ENCODE measurements at regions not wholly inside any gene's neighbourhood (a gene's known extent, or its start where the extent isn't known, plus 50 kb on each side); places are given as distances from the start of the nearest gene placed in this dataset.

GRCh38 chr22:48960576-48960975 is 867.1 kb downstream of the BRD1 start:
- no peak for DNase-seq (ENCODE audit: low read depth in 2 of 2)

DNA sequence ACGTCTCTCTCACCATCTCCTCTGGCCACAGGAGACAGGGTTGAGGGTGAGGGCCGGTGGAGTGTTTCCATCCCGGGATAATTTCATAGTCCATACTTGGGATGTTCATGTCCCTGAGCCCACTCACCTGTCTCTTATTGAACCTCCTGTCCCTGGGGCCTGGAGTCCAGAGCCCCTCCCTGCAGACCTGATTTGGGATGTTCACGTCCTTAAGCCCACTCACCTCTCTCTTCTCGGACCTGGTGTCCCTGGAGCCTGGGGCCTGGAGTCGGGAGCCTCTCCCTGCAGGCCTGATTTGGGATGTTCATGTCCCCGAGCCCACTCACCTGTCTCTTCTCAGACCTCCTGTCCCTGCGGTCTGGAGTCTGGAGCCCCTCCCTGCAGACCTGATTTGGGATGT is 868.2 kb downstream of the BRD1 start:
- DNase-seq (ENCODE audit: low read depth in 2 of 2): no peak

GRCh38 chr22:48957987-48958321 is 869.7 kb downstream of the BRD1 start:
- DNase-seq (ENCODE audit: low read depth in 2 of 2): no peak

DNA sequence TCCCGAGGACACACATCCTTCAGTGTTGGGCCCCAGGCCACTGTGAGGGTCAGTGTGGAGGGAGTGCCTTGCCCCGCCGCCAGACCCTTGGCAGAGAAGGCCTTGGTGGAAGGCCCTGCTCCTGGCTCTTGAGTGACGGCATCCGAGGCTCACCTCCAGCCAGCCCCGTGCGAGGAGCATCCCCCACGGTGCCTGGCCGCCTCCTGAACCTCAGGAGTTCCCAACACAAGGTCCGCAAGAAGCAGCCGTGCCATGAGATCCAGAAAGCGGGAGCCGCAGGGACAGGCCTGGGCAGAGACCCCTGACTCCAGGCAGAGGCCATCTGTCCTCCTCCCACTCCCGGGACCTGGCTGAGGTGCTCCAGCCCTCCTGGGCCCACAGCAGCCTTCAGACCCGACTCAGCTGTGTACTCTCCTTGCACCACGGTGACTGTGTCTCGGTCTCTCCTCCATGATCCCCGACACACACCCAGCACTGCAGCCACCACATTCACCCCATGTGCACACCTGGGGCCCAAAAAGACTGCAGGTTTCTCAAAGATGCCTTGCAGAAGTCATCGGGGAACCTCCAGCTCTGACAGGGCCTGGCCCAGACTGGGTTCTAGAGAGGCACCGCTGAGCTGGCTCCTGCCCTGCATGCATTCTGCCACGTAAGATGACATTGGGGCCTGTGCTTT is 870.2 kb downstream of the BRD1 start:
- no peak for DNase-seq (ENCODE audit: low read depth in 2 of 2)

- DNase-seq (ENCODE audit: low read depth in 2 of 2): no peak
Measured at GRCh38 chr22:48955351-48956311, 872.0 kb downstream of the BRD1 start.

DNA sequence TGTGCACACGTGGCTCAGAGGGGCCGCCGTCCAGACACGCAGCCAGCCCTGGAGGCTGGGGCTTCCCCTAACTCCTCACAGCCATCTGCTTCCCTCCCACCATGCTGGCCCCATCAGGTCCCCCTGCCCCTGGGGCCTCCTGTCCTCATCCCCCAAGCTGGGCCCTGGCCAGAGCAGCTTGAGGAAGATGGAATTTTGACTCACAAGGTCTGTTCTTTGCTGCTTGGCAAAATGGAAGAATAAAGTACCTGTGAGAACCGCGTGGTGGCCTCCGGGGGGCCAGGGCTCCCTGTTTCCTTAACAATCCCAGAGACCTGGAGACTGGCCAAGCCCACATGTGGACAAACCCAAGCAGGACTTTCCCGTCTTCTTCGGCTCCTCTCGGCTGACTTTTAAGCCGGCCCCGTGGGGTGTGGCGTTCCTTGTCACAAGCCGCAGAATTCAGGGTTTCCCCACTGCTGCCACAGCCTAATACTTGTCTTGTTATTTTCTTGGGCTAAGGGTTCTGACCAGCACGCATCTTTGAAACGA is 872.8 kb downstream of the BRD1 start:
- DNase-seq (ENCODE audit: low read depth in 2 of 2): no peak

- DNase-seq (ENCODE audit: low read depth in 2 of 2): no peak
Measured at GRCh38 chr22:48953830-48954229, 873.8 kb downstream of the BRD1 start.

- no peak for DNase-seq (ENCODE audit: low read depth in 2 of 2)
Measured at GRCh38 chr22:48953103-48953720, 874.5 kb downstream of the BRD1 start.

- DNase-seq (ENCODE audit: low read depth in 2 of 2): no peak
Measured at GRCh38 chr22:48952256-48953102, 875.2 kb downstream of the BRD1 start.

DNA sequence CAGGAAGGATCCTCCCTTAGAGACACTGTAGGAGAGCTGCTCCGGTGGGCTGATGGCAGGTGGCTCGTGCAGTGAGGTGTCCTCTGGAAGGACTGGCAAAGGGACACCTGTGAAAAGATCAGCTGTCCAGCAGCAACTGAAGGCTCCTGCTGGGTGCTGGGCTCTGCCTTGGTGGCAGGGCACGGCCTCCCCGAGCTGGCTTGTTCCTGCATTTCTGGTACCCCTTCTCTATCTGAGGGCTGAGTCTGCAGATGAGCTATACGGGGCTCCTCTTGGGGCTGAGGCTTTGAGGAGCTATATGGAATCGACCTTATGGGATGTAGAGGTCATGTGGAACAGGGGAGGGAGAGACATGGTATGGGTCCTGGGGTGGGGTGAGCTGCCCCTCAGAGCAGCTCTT is 875.8 kb downstream of the BRD1 start:
- DNase-seq (ENCODE audit: low read depth in 2 of 2): no peak

DNA sequence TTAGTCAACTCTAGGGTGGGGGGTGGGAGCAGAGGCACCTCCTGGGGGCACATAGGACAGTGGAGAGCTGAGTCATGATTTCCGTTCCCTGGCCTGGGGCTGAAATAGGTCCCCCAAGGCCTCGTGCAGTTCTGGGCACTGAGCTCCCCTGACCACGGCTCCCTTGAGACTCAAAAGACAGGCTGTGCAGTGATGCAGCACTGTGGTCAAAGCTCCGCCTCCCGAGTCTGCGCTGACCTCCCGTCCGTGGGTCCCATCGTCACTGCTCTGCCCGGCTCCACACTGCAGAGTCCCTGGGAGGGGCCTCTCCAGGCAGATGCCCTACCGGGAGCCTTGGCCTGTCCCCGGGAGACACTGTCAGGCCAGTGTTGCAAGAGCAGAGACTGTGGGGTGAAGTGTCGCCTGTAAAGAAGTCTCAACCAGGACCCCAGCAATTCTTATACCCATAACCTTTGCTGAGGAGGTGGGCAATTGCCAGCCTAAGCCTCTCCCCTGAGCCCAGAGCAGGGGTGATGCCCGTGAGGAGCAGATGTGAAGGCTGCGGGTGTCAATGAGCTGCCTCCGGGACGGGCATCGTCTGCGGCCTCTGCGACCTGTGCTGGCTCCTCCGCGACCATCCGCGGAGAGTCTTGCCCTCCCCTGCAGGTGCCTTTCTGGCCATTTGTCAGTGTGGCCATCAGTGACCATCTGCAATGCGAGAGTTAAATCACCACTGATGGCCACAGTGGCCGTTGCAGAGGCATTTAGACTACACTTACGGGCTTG is 877.3 kb downstream of the BRD1 start:
- no peak for DNase-seq (ENCODE audit: low read depth in 2 of 2)

GRCh38 chr22:48949375-48950149 is 878.1 kb downstream of the BRD1 start:
- DNase-seq (ENCODE audit: low read depth in 2 of 2): no peak

GRCh38 chr22:48948575-48949170 is 879.0 kb downstream of the BRD1 start:
- DNase-seq (ENCODE audit: low read depth in 2 of 2): no peak

DNA sequence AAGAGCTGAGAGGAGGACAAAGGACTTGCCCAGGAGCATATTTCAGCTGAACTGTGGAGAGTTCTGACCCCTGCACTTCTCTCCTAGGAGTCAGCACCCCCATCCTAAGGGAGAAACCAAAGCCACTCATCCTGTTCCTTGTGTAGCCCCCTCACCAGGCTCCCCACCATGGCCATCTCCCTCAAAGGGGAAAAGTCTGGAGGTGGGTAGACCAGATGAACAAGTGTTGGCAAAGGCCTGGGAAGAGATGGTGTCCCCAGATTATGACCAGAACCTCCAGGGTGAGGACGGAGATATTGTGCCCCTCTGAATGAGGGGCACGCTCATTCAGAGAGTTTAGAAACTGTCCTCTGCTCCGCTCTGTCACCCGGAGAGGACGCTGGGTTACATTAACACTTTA is 880.0 kb downstream of the BRD1 start:
- DNase-seq (ENCODE audit: low read depth in 2 of 2): no peak

DNA sequence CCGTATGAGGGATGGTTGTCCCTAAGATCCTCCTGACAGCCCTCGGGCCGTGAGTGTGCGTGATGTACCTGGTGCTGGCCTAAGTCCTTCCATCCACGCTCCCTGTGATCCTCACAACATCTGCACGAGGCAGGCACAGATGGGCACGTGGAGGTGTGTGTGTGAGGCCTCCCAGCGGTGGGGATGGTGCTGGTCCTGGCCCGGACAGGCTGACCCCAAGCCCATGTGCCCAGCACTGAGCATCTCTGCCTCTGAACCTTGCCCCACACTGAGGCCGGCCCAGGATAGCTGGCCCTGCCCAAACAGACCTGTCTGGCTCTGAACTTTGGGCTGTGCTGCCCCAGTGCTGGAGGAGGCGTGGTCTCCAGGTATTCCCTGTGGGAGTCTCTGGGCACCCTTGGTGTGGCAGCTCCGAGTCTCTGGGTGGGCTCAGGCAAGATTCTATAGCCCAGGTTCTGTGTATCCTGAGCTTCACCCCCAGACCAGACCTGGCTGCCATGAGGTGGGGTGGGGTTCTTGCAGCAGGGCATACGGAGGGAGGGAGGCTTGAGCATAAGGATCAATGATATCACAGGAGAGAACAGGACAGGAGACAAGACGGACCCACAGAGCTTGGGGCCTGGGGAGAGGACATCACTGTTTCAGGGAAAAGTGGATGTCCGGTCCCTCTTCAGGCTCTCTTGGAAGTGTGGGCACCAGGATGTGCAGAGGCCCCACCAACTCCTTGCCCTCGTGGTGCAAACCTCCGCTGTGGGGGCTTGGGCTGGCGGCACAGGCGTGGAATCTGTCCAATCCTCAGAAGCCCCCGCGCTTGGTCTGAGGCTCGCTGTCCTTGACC is 881.8 kb downstream of the BRD1 start:
- DNase-seq (ENCODE audit: low read depth in 2 of 2): no peak

DNA sequence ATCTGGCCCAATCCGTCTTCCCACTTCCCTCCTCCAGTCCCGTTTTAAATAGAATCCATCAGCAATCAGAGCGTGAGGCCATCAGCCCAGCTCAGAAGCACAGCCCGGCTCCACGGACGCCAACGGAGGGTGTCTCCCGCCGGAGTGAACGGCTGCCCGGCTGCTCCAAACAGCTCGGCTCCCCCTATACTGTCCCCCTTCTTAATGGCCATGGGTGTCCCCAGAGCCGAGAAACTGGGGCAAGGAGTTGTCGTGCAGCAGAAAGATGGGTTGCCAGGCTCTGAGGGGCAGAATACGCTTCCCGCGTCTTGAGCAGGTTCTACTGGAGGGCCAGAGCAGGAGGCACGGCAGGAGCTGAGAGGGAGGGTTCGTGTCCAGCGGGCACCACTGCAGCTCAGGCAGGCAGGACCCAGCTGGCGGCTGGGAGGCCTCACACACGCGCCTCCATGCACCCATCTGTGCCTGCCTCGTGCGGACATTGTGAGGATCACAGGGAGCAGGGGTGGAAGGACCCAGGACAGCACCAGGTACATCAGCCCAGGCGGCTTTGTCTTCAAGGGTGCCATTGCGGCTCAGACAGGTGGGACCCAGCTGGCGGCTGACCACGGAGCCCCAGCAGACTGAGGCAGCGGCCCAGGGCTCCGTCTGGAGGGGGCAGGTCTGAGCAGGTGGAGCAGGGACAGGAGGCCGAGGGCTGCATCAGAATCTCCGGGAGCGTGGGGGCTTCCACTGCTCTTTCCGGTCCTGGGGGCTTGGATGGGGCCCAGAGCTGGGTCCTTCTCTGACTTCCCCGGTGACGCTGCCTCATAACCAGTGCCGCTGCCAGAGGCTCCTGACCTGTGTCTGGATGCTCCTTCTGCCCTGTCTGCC is 882.7 kb downstream of the BRD1 start:
- no peak for DNase-seq (ENCODE audit: low read depth in 2 of 2)

GRCh38 chr22:48944433-48944750 is 883.3 kb downstream of the BRD1 start:
- DNase-seq (ENCODE audit: low read depth in 2 of 2): no peak
